T-helper 1 cell treated with Interleukin-12 subunit alpha and Interleukin-12 subunit beta and Interleukin-4 antibody, amounts not matched to agents 30 μg/mL and 1 μg/mL, for 36 hours (primary cell): ENCODE measurements at regions not wholly inside any gene's neighbourhood (a gene's known extent, or its start where the extent isn't known, plus 50 kb on each side); places are given as distances from the start of the nearest gene placed in this dataset.
"Not testable (repeated sequence)": the region's sequence is repeated elsewhere in the genome, so short reads cannot be mapped to it uniquely, and the experiment has no call there.

Source experiments
- H3K27ac Mint-ChIP-seq: one replicate; pipeline ENCODE4 v1.8.0; 2021; ENCODE audit warnings: mild to moderate bottlenecking, mixed read lengths
- H3K27me3 Mint-ChIP-seq: one replicate; pipeline ENCODE4 v1.8.0; 2021; ENCODE audit warnings: low read depth, mixed read lengths
- H3K36me3 Mint-ChIP-seq: one replicate; pipeline ENCODE4 v1.8.0; 2021; ENCODE audit warnings: low read depth, mixed read lengths
- H3K4me1 Mint-ChIP-seq: one replicate; pipeline ENCODE4 v1.8.0; 2021; ENCODE audit warnings: low read depth, mixed read lengths
- H3K4me3 Mint-ChIP-seq: one replicate; pipeline ENCODE4 v1.8.0; 2021; ENCODE audit warnings: mild to moderate bottlenecking, moderate library complexity, mixed read lengths
- H3K9me3 Mint-ChIP-seq: one replicate; pipeline ENCODE4 v1.8.0; 2021; ENCODE audit warnings: mixed read lengths

DNA sequence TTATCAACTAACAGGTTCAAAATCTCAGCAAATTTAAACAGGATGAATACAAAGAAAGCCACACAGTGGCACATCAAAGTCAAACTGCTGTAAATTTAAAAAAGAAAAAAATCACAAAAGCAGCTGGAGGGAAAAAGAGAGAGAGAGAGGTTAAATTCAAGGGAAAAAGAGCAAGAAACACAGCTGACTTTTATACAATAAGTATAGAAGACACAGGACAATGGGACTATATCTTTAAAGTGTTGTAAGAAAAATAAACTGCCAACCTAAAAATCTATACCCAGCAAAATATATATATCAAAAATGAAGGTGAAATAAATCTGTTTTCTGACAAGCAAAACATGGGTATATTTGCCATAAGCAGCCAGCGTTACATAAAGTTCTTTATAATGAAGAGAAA, 261.5 kb downstream of the TLE1 start:
- H3K4me1 Mint-ChIP-seq = no peaks in the 10 kb centered on the region
- H3K9me3 Mint-ChIP-seq = peaks cover 31% of the 10 kb centered on the region
- H3K27ac Mint-ChIP-seq = no peak overlapping the region
- H3K27me3 Mint-ChIP-seq = no peaks in the 10 kb centered on the region
- no peaks in the 10 kb centered on the region for H3K36me3 Mint-ChIP-seq
- H3K4me3 Mint-ChIP-seq = no peak overlapping the region

GRCh38 chr9:81424431-81424830, 264.9 kb downstream of the TLE1 start:
- H3K36me3 Mint-ChIP-seq = no peaks in the 10 kb centered on the region
- no peak overlapping the region for H3K4me3 Mint-ChIP-seq
- no peaks in the 10 kb centered on the region for H3K4me1 Mint-ChIP-seq
- peaks cover 23% of the 10 kb centered on the region for H3K9me3 Mint-ChIP-seq
- H3K27me3 Mint-ChIP-seq = no peaks in the 10 kb centered on the region
- no peak overlapping the region for H3K27ac Mint-ChIP-seq

DNA sequence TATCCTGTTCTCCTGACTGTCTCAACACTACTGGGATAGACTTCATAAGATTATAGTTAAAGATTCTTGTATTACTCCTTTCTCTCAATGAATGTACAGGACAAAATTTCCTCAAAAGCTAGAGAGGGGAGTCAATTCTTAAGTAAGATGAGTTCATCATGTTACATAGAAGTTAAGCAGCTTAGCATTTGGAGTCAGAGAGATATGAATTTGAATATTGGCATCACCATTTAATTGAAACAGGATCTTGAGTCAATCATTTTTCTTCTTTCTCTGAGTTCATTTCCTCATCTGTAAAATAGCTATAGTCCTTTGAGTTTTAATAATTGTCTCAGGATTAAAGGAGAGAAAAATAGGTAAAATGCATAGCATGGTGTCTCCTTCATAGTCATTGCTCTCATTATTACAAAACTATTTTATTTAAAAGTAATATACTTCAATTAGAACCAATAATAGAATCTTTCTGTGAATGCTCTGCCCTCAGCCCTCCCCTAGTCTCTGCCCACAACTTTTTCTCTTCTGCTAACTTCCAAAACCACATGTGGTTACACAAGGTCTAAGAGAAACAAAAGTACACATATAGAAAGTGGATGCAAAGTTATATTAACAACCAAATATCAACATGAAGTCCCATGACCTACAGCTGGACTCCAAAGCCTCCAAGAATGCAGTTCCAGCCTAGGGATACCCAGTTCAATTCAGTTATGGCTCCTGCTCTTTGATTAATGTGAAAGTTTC, 265.6 kb downstream of the TLE1 start:
- Mint-ChIP-seq H3K4me3 (no peak overlapping the region), H3K36me3 (no peaks in the 10 kb centered on the region), H3K4me1 (no peaks in the 10 kb centered on the region), H3K27ac (no peak overlapping the region), H3K27me3 (no peaks in the 10 kb centered on the region), H3K9me3 (peaks cover 23% of the 10 kb centered on the region)

DNA sequence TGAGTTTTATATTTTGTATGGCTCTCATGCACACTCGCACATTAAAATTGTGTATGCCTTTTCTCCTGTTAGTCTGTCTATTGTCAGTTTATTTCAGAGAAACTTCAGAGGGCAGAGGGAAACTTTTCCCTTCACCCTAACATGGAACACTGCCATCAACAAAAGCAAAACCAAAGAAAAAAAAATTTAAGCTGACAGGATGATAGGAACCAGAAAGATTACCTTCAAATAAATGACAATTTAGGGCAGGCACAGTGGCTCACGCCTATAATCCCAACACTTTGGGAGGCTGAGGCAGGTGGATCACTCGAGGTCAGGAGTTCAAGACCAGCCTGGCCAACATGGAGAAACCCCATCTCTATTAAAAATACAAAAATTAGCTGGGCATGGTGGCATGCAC, 268.3 kb downstream of the TLE1 start:
- not testable (repeated sequence) for H3K27ac Mint-ChIP-seq, H3K4me3 Mint-ChIP-seq, H3K27me3 Mint-ChIP-seq, H3K9me3 Mint-ChIP-seq, H3K36me3 Mint-ChIP-seq, H3K4me1 Mint-ChIP-seq

DNA sequence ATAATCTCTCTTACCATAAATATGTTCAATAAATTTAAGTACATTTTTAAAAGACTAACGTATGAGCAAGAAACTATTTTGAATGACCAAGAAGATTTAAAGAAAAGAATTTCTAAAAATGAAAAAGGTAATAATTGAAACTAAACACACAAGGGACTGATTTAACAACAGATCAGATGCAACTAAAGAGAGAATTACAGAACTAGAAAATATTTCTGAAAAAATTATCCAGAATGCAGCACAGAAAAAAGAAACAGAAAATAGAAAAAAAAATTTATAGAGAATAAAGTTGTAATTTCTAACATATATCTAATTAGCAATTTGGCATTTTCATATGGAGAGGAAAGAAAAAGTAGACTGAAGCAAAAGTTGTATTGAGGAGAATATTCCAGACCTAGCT, 269.3 kb downstream of the TLE1 start:
- Mint-ChIP-seq H3K4me3 (no peak overlapping the region), H3K27ac (no peak overlapping the region), H3K27me3 (no peaks in the 10 kb centered on the region), H3K36me3 (no peaks in the 10 kb centered on the region), H3K9me3 (no peaks in the 10 kb centered on the region), H3K4me1 (no peaks in the 10 kb centered on the region)

- no peaks in the 10 kb centered on the region for H3K36me3 Mint-ChIP-seq
- H3K9me3 Mint-ChIP-seq = peaks cover 6% of the 10 kb centered on the region
- no peak overlapping the region for H3K4me3 Mint-ChIP-seq
- no peaks in the 10 kb centered on the region for H3K4me1 Mint-ChIP-seq
- no peaks in the 10 kb centered on the region for H3K27me3 Mint-ChIP-seq
- no peak overlapping the region for H3K27ac Mint-ChIP-seq
These were observed 271.4 kb downstream of the TLE1 start for GRCh38 chr9:81417941-81418340.

- Mint-ChIP-seq H3K36me3 (no peaks in the 10 kb centered on the region), H3K9me3 (peaks cover 6% of the 10 kb centered on the region), H3K4me1 (no peaks in the 10 kb centered on the region)
These were observed 272.1 kb downstream of the TLE1 start for GRCh38 chr9:81417299-81417675.

GRCh38 chr9:81416476-81417298, 272.7 kb downstream of the TLE1 start:
- Mint-ChIP-seq H3K9me3 (peaks cover 6% of the 10 kb centered on the region), H3K4me3 (no peak overlapping the region), H3K27me3 (no peaks in the 10 kb centered on the region), H3K4me1 (no peaks in the 10 kb centered on the region), H3K36me3 (no peaks in the 10 kb centered on the region), H3K27ac (no peak overlapping the region)

More at GRCh38 chr9:81417299-81417675, 272.1 kb downstream of the TLE1 start:
- Mint-ChIP-seq H3K27ac (no peak overlapping the region), H3K27me3 (no peaks in the 10 kb centered on the region), H3K4me3 (no peak overlapping the region)

DNA sequence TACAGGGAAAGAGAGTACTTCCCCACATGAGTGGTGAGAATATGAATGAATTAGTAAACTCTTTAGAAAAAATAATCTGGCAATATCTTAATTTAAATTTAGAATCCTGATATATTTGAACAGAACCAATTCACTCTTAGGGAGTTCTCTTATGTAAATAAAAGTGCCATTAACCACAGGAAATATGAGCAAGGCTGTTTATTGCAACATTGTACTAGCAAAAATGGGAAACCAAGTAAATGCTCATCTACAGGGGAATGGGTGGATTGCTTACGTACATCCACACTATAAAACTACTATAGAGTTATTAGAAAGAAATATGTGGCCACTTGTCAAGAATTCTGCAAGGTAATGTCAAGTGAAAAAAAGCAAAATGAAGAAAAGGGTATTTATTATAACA, 274.5 kb downstream of the TLE1 start:
- H3K27me3 Mint-ChIP-seq = no peaks in the 10 kb centered on the region
- H3K4me3 Mint-ChIP-seq = no peak overlapping the region
- no peaks in the 10 kb centered on the region for H3K4me1 Mint-ChIP-seq
- no peak overlapping the region for H3K27ac Mint-ChIP-seq
- H3K36me3 Mint-ChIP-seq = no peaks in the 10 kb centered on the region
- peaks cover 6% of the 10 kb centered on the region for H3K9me3 Mint-ChIP-seq

- peaks cover 6% of the 10 kb centered on the region for H3K9me3 Mint-ChIP-seq
- no peak overlapping the region for H3K27ac Mint-ChIP-seq
- no peaks in the 10 kb centered on the region for H3K27me3 Mint-ChIP-seq
- H3K4me1 Mint-ChIP-seq = no peaks in the 10 kb centered on the region
- H3K36me3 Mint-ChIP-seq = no peaks in the 10 kb centered on the region
- H3K4me3 Mint-ChIP-seq = no peak overlapping the region
These were observed 277.4 kb downstream of the TLE1 start for GRCh38 chr9:81411961-81412360.

- Mint-ChIP-seq H3K4me3 (no peak overlapping the region), H3K4me1 (no peaks in the 10 kb centered on the region), H3K36me3 (no peaks in the 10 kb centered on the region), H3K27ac (no peak overlapping the region), H3K27me3 (no peaks in the 10 kb centered on the region), H3K9me3 (peaks cover 6% of the 10 kb centered on the region)
These were observed 279.1 kb downstream of the TLE1 start for GRCh38 chr9:81410201-81410600.

- no peaks in the 10 kb centered on the region for H3K27me3 Mint-ChIP-seq
- H3K27ac Mint-ChIP-seq = no peak overlapping the region
- H3K9me3 Mint-ChIP-seq = peaks cover under 1% of the 10 kb centered on the region
- no peaks in the 10 kb centered on the region for H3K36me3 Mint-ChIP-seq
- no peaks in the 10 kb centered on the region for H3K4me1 Mint-ChIP-seq
- H3K4me3 Mint-ChIP-seq = no peak overlapping the region
These were observed 280.4 kb downstream of the TLE1 start for GRCh38 chr9:81408951-81409350.

- no peaks in the 10 kb centered on the region for H3K4me1 Mint-ChIP-seq
- H3K27ac Mint-ChIP-seq = no peak overlapping the region
- H3K27me3 Mint-ChIP-seq = no peaks in the 10 kb centered on the region
- H3K36me3 Mint-ChIP-seq = no peaks in the 10 kb centered on the region
- H3K4me3 Mint-ChIP-seq = no peak overlapping the region
- no peaks in the 10 kb centered on the region for H3K9me3 Mint-ChIP-seq
These were observed 284.3 kb downstream of the TLE1 start for GRCh38 chr9:81404931-81405598.

GRCh38 chr9:81397481-81398381, 291.6 kb downstream of the TLE1 start:
- H3K4me1 Mint-ChIP-seq = no peaks in the 10 kb centered on the region
- H3K4me3 Mint-ChIP-seq = no peak overlapping the region
- no peaks in the 10 kb centered on the region for H3K9me3 Mint-ChIP-seq
- H3K27me3 Mint-ChIP-seq = no peaks in the 10 kb centered on the region
- H3K27ac Mint-ChIP-seq = no peak overlapping the region
- H3K36me3 Mint-ChIP-seq = no peaks in the 10 kb centered on the region
